ENCODE measurements at regions not wholly inside any gene's neighbourhood (a gene's known extent, or its start where the extent isn't known, plus 50 kb on each side); places are given as distances from the start of the nearest gene placed in this dataset.

DNA sequence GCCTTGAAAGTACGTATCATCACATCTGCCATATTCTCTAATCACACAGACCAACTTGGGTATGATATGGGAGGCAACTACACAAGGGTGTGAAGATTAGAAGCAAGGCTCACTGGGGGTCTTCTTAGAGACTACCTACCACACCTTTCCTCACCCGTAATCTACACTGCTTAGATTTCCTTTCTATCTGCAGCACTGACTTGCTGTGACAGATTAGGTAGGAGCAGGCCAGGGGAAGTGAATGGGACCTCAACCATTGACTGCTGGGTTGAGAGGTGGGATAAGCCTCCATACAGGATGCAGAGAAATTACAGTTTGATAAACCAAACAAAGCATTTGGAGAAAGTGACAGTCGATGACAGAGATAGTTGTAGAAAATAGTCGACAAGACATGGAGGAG lies 119.0 kb upstream of the SERPINE2 start:
- Histone ChIP-seq H2AFZ (ENCODE audit: low read length) (no peak overlapping the region), H3K4me2 (ENCODE audit: low read length) (no peak overlapping the region), H3K27me3 (ENCODE audit: insufficient read depth, low read length) (no peaks in the 10 kb centered on the region; the same call in 1 of the 2 replicates), H3F3A (ENCODE audit: insufficient read depth, low read length) (no peaks in the 10 kb centered on the region), H3K36me3 (ENCODE audit: insufficient read depth, low read length) (no peaks in the 10 kb centered on the region), H3K4me3 (ENCODE audit: low read depth, low read length, poor library complexity, severe bottlenecking) (no peak overlapping the region), H3K27ac (ENCODE audit: low read depth, low read length, poor library complexity, severe bottlenecking) (no peak overlapping the region), H3K9me3 (ENCODE audit: low read length) (no peaks in the 10 kb centered on the region), H3K79me2 (ENCODE audit: insufficient read depth, low read length) (no peaks in the 10 kb centered on the region), H3K9me2 (ENCODE audit: low read depth, low read length) (no peaks in the 10 kb centered on the region), H4K20me1 (ENCODE audit: insufficient read depth, low read length) (no peaks in the 10 kb centered on the region), H3K9ac (ENCODE audit: low read length) (no peak overlapping the region), H3K4me1 (ENCODE audit: insufficient read depth, low read length, severe bottlenecking) (no peaks in the 10 kb centered on the region)
- no peak for TF ChIP-seq EZH2 (IDR thresholded peaks at IDR 0.05; ENCODE audit: borderline replicate concordance, low read length)
- TF ChIP-seq, protein P1, sequence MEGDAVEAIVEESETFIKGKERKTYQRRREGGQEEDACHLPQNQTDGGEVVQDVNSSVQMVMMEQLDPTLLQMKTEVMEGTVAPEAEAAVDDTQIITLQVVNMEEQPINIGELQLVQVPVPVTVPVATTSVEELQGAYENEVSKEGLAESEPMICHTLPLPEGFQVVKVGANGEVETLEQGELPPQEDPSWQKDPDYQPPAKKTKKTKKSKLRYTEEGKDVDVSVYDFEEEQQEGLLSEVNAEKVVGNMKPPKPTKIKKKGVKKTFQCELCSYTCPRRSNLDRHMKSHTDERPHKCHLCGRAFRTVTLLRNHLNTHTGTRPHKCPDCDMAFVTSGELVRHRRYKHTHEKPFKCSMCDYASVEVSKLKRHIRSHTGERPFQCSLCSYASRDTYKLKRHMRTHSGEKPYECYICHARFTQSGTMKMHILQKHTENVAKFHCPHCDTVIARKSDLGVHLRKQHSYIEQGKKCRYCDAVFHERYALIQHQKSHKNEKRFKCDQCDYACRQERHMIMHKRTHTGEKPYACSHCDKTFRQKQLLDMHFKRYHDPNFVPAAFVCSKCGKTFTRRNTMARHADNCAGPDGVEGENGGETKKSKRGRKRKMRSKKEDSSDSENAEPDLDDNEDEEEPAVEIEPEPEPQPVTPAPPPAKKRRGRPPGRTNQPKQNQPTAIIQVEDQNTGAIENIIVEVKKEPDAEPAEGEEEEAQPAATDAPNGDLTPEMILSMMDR (IDR thresholded peaks at IDR 0.05; ENCODE audit: low read length) = no peak

DNA sequence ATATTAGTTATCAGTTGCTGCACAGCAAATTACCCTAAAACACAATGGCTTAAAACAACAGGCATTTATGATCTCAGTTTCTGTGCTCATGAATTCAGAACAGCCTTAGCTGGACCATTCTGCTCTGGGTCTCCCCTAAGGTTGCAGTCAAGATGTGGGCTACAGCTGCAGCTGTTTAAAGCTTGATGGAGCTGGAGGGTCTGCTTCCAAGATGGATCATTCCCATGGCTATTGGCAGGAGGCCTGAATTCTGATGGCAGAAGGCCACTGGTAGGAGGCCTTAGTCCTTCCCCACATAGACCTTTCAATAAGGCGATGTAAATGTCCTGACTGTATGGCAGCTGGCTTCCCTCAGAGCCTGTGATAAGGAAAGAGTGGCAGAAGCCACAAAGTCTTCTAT lies 118.6 kb upstream of the SERPINE2 start:
- Histone ChIP-seq H3F3A (ENCODE audit: insufficient read depth, low read length) (no peaks in the 10 kb centered on the region), H2AFZ (ENCODE audit: low read length) (no peak overlapping the region), H3K9me2 (ENCODE audit: low read depth, low read length) (no peaks in the 10 kb centered on the region), H3K9me3 (ENCODE audit: low read length) (no peaks in the 10 kb centered on the region), H3K27me3 (ENCODE audit: insufficient read depth, low read length) (no peaks in the 10 kb centered on the region; the same call in 1 of the 2 replicates), H3K79me2 (ENCODE audit: insufficient read depth, low read length) (no peaks in the 10 kb centered on the region), H3K36me3 (ENCODE audit: insufficient read depth, low read length) (no peaks in the 10 kb centered on the region), H3K4me1 (ENCODE audit: insufficient read depth, low read length, severe bottlenecking) (no peaks in the 10 kb centered on the region), H3K27ac (ENCODE audit: low read depth, low read length, poor library complexity, severe bottlenecking) (no peak overlapping the region), H3K4me2 (ENCODE audit: low read length) (no peak overlapping the region), H3K9ac (ENCODE audit: low read length) (no peak overlapping the region), H4K20me1 (ENCODE audit: insufficient read depth, low read length) (no peaks in the 10 kb centered on the region), H3K4me3 (ENCODE audit: low read depth, low read length, poor library complexity, severe bottlenecking) (no peak overlapping the region)
- no peak for TF ChIP-seq EZH2 (IDR thresholded peaks at IDR 0.05; ENCODE audit: borderline replicate concordance, low read length)
- TF ChIP-seq, protein P1 (IDR thresholded peaks at IDR 0.05; ENCODE audit: low read length) = no peak

DNA sequence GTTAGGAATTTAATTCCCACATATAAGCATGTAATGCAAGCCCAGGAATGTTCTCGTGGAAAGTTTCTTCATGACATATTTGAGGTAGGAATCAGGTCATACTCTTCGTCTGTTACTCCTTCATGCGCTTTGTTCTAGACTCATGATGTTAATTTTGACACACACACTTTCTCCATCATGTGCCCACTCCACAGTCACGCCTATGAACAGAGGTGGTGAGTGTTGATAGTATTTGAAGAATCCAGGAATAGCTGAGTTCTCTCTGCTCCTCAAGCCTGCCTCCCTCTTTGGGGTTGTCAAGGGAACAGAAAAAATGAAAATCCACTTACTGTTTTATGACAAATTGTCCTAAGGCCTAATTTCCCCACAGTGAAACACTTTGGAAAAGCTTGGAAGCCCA lies 117.3 kb upstream of the SERPINE2 start:
- Histone ChIP-seq H3K9me2 (ENCODE audit: low read depth, low read length) (no peaks in the 10 kb centered on the region), H3K4me1 (ENCODE audit: insufficient read depth, low read length, severe bottlenecking) (no peaks in the 10 kb centered on the region), H4K20me1 (ENCODE audit: insufficient read depth, low read length) (no peaks in the 10 kb centered on the region), H3K27me3 (ENCODE audit: insufficient read depth, low read length) (no peaks in the 10 kb centered on the region; the same call in 1 of the 2 replicates), H3K4me3 (ENCODE audit: low read depth, low read length, poor library complexity, severe bottlenecking) (no peak overlapping the region), H3F3A (ENCODE audit: insufficient read depth, low read length) (no peaks in the 10 kb centered on the region), H3K36me3 (ENCODE audit: insufficient read depth, low read length) (no peaks in the 10 kb centered on the region), H3K9ac (ENCODE audit: low read length) (no peak overlapping the region), H3K4me2 (ENCODE audit: low read length) (no peak overlapping the region), H3K9me3 (ENCODE audit: low read length) (no peaks in the 10 kb centered on the region), H3K79me2 (ENCODE audit: insufficient read depth, low read length) (no peaks in the 10 kb centered on the region), H2AFZ (ENCODE audit: low read length) (no peak overlapping the region), H3K27ac (ENCODE audit: low read depth, low read length, poor library complexity, severe bottlenecking) (no peak overlapping the region)
- TF ChIP-seq, protein P1 (IDR thresholded peaks at IDR 0.05; ENCODE audit: low read length) = no peak
- no peak for TF ChIP-seq EZH2 (IDR thresholded peaks at IDR 0.05; ENCODE audit: borderline replicate concordance, low read length)

Data from OCI-LY1 (cell line).